GM18867 (cell line): ENCODE measurements at regions not wholly inside any gene's neighbourhood (a gene's known extent, or its start where the extent isn't known, plus 50 kb on each side); places are given as distances from the start of the nearest gene placed in this dataset.

Experiments
- ATAC-seq: cut with Tn5 transposase; IDR thresholded peaks from one replicate; pipeline ENCODE4 v1.9.1; 2021; ENCODE audit warnings: mild to moderate bottlenecking, moderate library complexity; ENCODE audit not compliant: unreplicated experiment

- ATAC-seq: no peak
These were observed 86.8 kb upstream of the STARD13 start for GRCh38 chr13:33372251-33372919.

GRCh38 chr13:33373624-33374023 is 88.1 kb upstream of the STARD13 start:
- ATAC-seq: no peak

GRCh38 chr13:33375421-33375820 is 89.9 kb upstream of the STARD13 start:
- no peak for ATAC-seq

- ATAC-seq: no peak
These were observed 90.7 kb upstream of the STARD13 start for GRCh38 chr13:33376212-33376611.

- no peak for ATAC-seq
These were observed 91.9 kb upstream of the STARD13 start for GRCh38 chr13:33377411-33377810.

GRCh38 chr13:33377825-33378224 is 92.3 kb upstream of the STARD13 start:
- ATAC-seq: no peak

GRCh38 chr13:33379608-33380007 is 94.1 kb upstream of the STARD13 start:
- ATAC-seq: no peak

- no peak for ATAC-seq
These were observed 95.0 kb upstream of the STARD13 start for GRCh38 chr13:33380487-33381079.

- no peak for ATAC-seq
These were observed 95.6 kb upstream of the STARD13 start for GRCh38 chr13:33381180-33381579.

GRCh38 chr13:33381906-33382305 is 96.4 kb upstream of the STARD13 start:
- ATAC-seq: no peak

- ATAC-seq: no peak
These were observed 98.4 kb upstream of the STARD13 start for GRCh38 chr13:33383724-33384577.

- no peak for ATAC-seq
These were observed 102.9 kb upstream of the STARD13 start for GRCh38 chr13:33388286-33388998.

- ATAC-seq: no peak
These were observed 107.3 kb upstream of the STARD13 start for GRCh38 chr13:33392794-33393405.

GRCh38 chr13:33394294-33394932 is 108.9 kb upstream of the STARD13 start:
- ATAC-seq: no peak

- no peak for ATAC-seq
These were observed 115.7 kb upstream of the STARD13 start for GRCh38 chr13:33401238-33401637.

GRCh38 chr13:33402975-33403374 is 117.4 kb upstream of the STARD13 start:
- ATAC-seq: no peak

- ATAC-seq: no peak
These were observed 118.3 kb upstream of the STARD13 start for GRCh38 chr13:33403807-33404362.

GRCh38 chr13:33405371-33405770 is 119.8 kb upstream of the STARD13 start:
- ATAC-seq: no peak

- no peak for ATAC-seq
These were observed 124.3 kb upstream of the STARD13 start for GRCh38 chr13:33409673-33410510.
